NCI-H526 treated with DMSO at 0.1 percent for 48 hours (cell line): ENCODE measurements at regions not wholly inside any gene's neighbourhood (a gene's known extent, or its start where the extent isn't known, plus 50 kb on each side); places are given as distances from the start of the nearest gene placed in this dataset.
A peak's percentile ranks its signal among the peaks of the same experiment; 100 is the strongest.
"Not testable (repeated sequence)": the region's sequence is repeated elsewhere in the genome, so short reads cannot be mapped to it uniquely, and the experiment has no call there.

Experiments
- DNase-seq: peaks from one replicate; lab custom pipeline; 2025; lab: John Stamatoyannopoulos, UW

GRCh38 chr15:26125664-26126063 is 262.5 kb upstream of the ATP10A start:
- DNase-seq = no peak

GRCh38 chr15:26119322-26119721 is 256.2 kb upstream of the ATP10A start:
- DNase-seq = no peak

GRCh38 chr15:26115229-26115943 is 252.3 kb upstream of the ATP10A start:
- no peak for DNase-seq

GRCh38 chr15:26114128-26114527 is 251.0 kb upstream of the ATP10A start:
- DNase-seq = not testable (repeated sequence)

GRCh38 chr15:26113296-26113695 is 250.2 kb upstream of the ATP10A start:
- no peak for DNase-seq

GRCh38 chr15:26109203-26109602 is 246.1 kb upstream of the ATP10A start:
- DNase-seq = no peak

- DNase-seq = no peak
Observed at GRCh38 chr15:26106556-26106955, 243.4 kb upstream of the ATP10A start.

GRCh38 chr15:26103002-26103404 is 239.9 kb upstream of the ATP10A start:
- DNase-seq = no peak

- DNase-seq = no peak
Observed at GRCh38 chr15:26102365-26102764, 239.2 kb upstream of the ATP10A start.

GRCh38 chr15:26101443-26101842 is 238.3 kb upstream of the ATP10A start:
- no peak for DNase-seq

- no peak for DNase-seq
Observed at GRCh38 chr15:26098801-26099200, 235.7 kb upstream of the ATP10A start.

GRCh38 chr15:26097216-26097615 is 234.1 kb upstream of the ATP10A start:
- DNase-seq = no peak

- DNase-seq = no peak
Observed at GRCh38 chr15:26096581-26096980, 233.5 kb upstream of the ATP10A start.

GRCh38 chr15:26095710-26096330 is 232.7 kb upstream of the ATP10A start:
- no peak for DNase-seq

GRCh38 chr15:26091184-26091583 is 228.1 kb upstream of the ATP10A start:
- no peak for DNase-seq

- no peak for DNase-seq
Observed at GRCh38 chr15:26087881-26088280, 224.8 kb upstream of the ATP10A start.

GRCh38 chr15:26087395-26087794 is 224.3 kb upstream of the ATP10A start:
- DNase-seq = no peak

GRCh38 chr15:26084771-26085170 is 221.6 kb upstream of the ATP10A start:
- no peak for DNase-seq

GRCh38 chr15:26083896-26084295 is 220.8 kb upstream of the ATP10A start:
- DNase-seq = no peak

GRCh38 chr15:26083457-26083856 is 220.3 kb upstream of the ATP10A start:
- DNase-seq = no peak

GRCh38 chr15:26082221-26083109 is 219.3 kb upstream of the ATP10A start:
- DNase-seq = peak; percentile 94

- no peak for DNase-seq
Observed at GRCh38 chr15:26081758-26082220, 218.7 kb upstream of the ATP10A start.

GRCh38 chr15:26075770-26076169 is 212.6 kb upstream of the ATP10A start:
- DNase-seq = no peak
